GM21390 (cell line): ENCODE measurements at regions not wholly inside any gene's neighbourhood (a gene's known extent, or its start where the extent isn't known, plus 50 kb on each side); places are given as distances from the start of the nearest gene placed in this dataset.
"Not testable (repeated sequence)": the region's sequence is repeated elsewhere in the genome, so short reads cannot be mapped to it uniquely, and the experiment has no call there.

ENCODE experiments used
- ATAC-seq: cut with Tn5 transposase; IDR thresholded peaks from one replicate; pipeline ENCODE4 v1.9.1; 2021; ENCODE audit not compliant: unreplicated experiment

DNA sequence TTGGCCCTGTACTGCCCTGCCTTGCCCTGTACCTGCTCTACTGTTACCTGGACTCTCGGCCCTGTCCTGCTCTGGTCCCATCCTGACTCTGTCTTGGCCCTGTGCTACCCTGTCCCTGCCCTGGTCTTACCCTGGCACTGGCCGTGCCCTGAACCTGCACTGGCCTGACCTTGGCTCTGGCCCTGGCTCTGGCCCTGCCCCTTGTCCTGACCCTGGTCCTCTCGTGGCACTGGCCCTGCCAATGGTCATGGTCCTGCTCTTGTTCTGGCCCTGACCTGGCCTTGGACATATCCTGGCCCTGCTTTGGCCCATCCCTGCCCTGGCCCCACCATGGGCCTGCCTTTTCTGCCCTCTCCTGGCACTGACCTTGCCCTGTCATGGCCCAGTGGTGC, 251.3 kb downstream of the TP53TG3F start:
- ATAC-seq, result not testable (repeated sequence)

DNA sequence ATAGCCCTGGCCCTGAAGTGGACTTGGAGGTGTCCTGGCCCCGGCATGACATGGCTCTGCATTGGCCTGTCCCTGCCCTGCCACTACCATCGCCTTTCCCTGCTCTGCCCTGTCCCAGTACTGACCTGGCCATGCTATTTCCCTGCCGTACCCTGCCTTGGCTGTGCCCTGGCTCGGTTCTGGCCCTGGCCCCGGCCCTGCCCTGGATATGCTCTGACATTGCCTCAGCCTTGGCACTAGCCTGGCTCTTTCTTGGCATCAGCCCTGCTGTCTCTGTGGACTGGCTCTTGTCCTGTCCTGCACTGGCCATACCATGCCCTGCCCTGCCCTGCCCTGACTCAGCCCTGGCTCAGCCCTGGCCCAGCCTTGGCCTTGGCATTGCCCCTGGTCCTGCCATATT, 252.2 kb downstream of the TP53TG3F start:
- not testable (repeated sequence) for ATAC-seq

- ATAC-seq, result not testable (repeated sequence)
These were observed 252.9 kb downstream of the TP53TG3F start for GRCh38 chr16:33712308-33712707.

- ATAC-seq, result not testable (repeated sequence)
These were observed 253.7 kb downstream of the TP53TG3F start for GRCh38 chr16:33712851-33713709.

DNA sequence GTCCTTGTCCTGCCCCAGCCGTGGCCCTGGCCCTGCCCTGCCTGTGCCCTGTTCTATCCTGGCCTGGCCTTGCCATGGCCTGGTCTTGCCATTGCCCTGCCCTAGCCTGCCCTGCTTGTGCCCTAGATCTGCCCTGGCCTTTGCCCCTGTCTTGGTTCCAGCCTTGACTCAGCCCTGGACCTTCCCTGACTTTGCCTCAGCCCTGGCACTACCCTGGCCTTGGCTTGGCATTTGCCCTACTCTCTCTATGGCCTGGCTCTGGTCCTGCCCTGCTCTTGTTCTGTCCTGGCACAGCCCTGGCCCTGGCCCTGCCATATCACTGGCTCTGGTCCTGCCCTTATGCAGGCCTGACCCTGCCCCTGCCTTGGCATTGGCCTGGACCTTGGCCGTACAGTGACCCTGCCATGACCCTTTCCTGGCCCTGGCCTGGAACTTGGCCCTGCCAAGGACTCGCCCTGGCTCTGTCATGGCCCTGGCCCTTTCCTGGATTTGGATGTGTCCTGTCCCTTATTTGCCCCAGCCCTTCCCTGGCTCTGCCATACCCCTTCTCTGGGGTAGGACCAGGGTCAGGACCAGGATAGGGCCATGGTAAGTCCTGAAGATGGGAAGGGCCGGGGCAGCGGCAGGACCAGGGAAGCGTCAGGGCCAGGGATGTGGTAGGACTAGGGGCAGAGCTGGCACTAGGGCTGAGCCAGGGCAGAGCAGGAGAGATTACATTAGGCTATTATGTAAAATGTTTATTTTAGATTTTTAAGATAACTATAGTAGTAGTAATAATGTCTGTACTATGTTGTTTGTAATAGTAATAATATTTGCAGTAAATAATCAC, 254.5 kb downstream of the TP53TG3F start:
- ATAC-seq, result not testable (repeated sequence)

- not testable (repeated sequence) for ATAC-seq
These were observed 271.8 kb downstream of the TP53TG3F start for GRCh38 chr16:33731167-33731566.

DNA sequence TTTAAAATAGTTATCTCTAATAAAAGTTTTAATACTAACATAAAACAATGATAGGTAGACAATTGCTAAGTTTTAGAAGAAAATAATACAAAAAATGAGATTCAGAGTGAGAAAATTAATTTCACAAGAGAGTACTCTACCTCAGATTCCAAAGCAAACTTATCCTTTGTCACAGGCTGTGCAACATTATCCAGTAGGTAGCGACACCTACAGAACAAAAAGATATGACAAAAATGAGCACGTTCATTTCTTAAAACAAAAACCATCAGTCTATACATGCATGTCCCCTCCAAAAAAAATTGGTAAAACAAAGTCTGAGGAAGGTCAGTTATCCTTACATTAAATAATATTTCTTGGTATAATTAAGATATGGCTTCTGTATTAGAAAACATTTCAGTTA, 275.2 kb downstream of the TP53TG3F start:
- not testable (repeated sequence) for ATAC-seq

DNA sequence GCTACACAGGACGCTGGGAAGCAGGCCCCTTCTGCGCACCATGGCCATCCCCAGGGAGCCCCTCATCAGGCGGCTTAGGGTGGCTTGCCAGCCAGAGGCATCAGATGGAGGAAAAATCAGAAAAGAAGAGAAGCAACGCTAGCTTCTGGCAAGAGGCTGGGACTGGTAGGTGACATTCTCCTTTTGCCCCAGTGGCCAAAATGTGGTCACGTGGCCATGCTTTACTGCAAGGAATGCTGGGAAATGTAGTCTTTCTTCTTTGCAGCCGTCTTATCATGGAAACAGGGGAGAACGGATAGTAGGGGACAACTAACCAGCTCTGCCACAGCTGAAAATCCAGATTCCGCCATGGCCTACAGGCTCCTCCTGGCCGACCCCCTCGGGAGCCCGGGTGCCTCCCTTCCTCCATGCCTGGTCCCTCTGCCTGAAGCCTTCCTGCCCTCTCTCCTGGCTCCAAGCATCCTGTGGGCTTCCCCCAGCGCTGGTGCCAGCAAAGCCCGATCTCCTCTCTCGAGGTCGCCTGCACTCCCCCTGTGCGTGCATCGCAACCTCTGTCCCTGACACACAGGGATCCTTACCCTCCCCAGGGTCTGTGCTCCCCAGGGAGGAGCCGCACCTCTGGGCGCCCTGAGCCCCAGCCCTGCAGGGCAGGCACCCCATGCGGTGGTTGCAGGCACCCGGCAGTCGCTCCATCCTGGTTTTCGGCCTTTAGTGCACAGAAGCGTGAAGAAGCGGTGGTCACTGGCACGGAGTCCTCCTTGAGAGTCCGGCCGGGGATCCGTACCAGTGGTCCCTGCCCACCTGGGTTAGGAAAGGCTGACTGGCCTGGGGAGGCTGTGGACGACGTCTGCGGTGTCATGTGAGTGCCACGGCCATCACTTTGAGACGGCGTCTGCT, 307.7 kb downstream of the TP53TG3F start:
- not testable (repeated sequence) for ATAC-seq

- not testable (repeated sequence) for ATAC-seq
These were observed 309.3 kb downstream of the TP53TG3F start for GRCh38 chr16:33768710-33769109.

DNA sequence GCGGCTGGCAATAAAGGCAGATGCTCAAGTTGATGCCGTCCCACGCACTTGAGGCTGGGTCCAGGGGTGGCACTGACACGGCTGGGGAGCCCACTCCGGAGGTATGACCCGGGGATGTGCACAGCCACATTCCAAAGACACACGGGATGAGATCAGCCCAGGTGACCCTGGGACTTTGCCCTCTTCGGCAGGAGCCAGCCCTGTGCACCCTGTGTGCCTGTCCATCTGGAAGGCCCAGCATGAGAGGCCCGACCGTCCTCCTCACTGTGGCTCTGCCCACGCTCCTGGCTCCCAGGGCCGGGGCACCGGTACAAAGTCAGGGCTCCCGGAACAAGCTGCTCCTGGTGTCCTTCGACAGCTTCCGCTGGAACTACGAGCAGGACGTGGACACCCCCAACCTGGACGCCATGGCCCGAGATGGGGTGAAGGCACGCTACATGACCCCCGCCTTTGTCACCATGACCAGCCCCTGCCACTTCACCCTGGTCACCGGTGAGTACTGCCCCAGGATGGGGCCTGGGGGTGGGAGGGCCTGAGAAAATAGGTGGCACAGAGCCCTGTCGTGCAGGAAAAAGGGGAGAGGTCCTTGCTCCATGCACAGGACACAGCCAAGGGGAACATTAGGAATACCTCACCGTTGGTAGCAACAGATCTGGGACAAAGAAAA, 309.9 kb downstream of the TP53TG3F start:
- not testable (repeated sequence) for ATAC-seq

- ATAC-seq, result not testable (repeated sequence)
These were observed 311.1 kb downstream of the TP53TG3F start for GRCh38 chr16:33770478-33770877.

- ATAC-seq, result not testable (repeated sequence)
These were observed 311.8 kb downstream of the TP53TG3F start for GRCh38 chr16:33771211-33771610.

GRCh38 chr16:33773966-33774365, 314.6 kb downstream of the TP53TG3F start:
- ATAC-seq, result not testable (repeated sequence)

- not testable (repeated sequence) for ATAC-seq
These were observed 315.3 kb downstream of the TP53TG3F start for GRCh38 chr16:33774724-33775123.

DNA sequence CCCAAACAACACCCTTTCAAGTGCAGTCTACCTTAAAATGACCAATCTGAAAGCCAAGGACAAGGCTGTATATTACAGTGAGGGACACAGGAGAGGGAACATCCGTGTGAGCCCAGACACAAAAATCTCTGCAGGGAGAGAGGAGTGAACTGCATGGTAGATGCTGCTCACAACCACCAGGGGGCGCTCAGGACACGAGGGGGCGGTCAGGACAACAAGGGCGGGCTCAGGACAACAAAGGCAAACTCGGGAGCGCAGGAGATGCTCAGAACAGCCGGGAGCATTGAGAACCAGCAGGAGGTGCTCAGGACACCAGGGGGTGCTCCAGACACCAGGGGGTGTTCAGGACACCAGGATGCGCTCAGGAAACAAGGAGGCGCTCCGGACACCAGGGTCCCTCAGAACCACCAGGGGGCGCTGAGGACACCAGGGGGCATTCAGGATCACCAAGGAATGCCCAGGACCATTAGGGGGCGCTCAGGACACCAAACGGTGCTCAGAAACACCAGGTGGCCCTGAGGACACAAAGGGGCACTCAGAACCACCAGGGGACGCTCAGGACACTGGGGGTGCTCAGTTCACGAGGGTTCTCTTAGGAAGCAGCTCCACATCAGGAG, 357.0 kb downstream of the TP53TG3F start:
- not testable (repeated sequence) for ATAC-seq

- not testable (repeated sequence) for ATAC-seq
These were observed 365.3 kb downstream of the TP53TG3F start for GRCh38 chr16:33824736-33825135.

- not testable (repeated sequence) for ATAC-seq
These were observed 368.1 kb downstream of the TP53TG3F start for GRCh38 chr16:33827522-33827921.

GRCh38 chr16:33839157-33839556, 379.7 kb downstream of the TP53TG3F start:
- not testable (repeated sequence) for ATAC-seq

GRCh38 chr16:33844533-33844932, 385.1 kb downstream of the TP53TG3F start:
- not testable (repeated sequence) for ATAC-seq
